Activated CD4-positive, alpha-beta T cell treated with anti-CD3 and anti-CD28 coated beads, Interleukin-2, amount 10 ng/mL, durations not matched to agents 7 days and 5 days (primary cell): ENCODE measurements at regions not wholly inside any gene's neighbourhood (a gene's known extent, or its start where the extent isn't known, plus 50 kb on each side); places are given as distances from the start of the nearest gene placed in this dataset.

Experiments
- CTCF ChIA-PET: fragments of 350-600 bp; sonication (Branson Sonifier 250); formaldehyde crosslinking; loops from one replicate; lab custom pipeline; 2021; ENCODE audit warnings: antibody characterized with exemption; lab: Charles Lee
- POLR2A ChIA-PET: fragments of 350-600 bp; sonication (Branson Sonifier 250); formaldehyde crosslinking; loops from one replicate; lab custom pipeline; 2021; ENCODE audit warnings: antibody characterized with exemption; lab: Charles Lee
- DNase-seq: peaks from one replicate; pipeline ENCODE4 v3.0.0-alpha.2; 2020
- H3K27ac Mint-ChIP-seq: one replicate; pipeline ENCODE4 v1.8.0; 2021; ENCODE audit warnings: mild to moderate bottlenecking, moderate library complexity, mixed read lengths
- H3K27me3 Mint-ChIP-seq: one replicate; pipeline ENCODE4 v1.8.0; 2021; ENCODE audit warnings: mixed read lengths
- H3K36me3 Mint-ChIP-seq: one replicate; pipeline ENCODE4 v1.8.0; 2021; ENCODE audit warnings: low read depth, mixed read lengths
- H3K4me1 Mint-ChIP-seq: one replicate; pipeline ENCODE4 v1.8.0; 2021; ENCODE audit warnings: mixed read lengths
- H3K4me3 Mint-ChIP-seq: one replicate; pipeline ENCODE4 v1.8.0; 2021; ENCODE audit warnings: mild to moderate bottlenecking, moderate library complexity, mixed read lengths
- H3K9me3 Mint-ChIP-seq: one replicate; pipeline ENCODE4 v1.8.0; 2021; ENCODE audit warnings: mixed read lengths

DNA sequence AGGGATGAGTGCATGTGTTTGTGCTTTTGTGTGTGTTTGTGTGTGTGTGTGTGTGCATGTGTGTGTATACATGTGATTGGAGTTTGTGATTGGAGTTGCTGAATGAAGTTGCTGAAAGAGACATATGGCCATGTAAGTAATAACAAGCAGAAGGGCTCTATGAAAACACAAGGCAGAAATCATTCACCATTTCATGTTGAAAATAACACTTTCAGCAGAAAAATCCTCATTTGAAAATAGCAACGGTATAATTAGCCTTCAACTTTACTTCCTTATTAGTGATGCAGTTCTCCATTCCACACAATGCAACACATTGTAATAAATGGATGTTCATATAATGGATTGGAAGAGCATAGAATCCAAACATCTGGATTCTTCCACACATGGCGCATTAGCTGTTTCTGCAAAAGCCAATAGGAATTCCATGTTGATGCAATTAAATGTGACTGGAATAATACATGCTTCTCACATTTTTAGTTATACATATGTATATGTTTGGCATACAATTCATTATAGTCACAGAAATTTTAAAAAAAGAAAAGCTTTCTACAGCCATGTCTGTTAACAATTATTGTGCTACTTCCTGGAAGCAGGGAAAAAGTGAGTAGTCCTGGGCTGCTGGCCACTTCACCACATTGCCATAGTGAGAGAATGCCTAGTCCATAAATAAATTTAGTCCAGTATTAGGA, 538.0 kb downstream of the LTN1 start:
- Mint-ChIP-seq H3K9me3 (no peaks in the 10 kb centered on the region), H3K4me3 (no peak overlapping the region), H3K4me1 (no peaks in the 10 kb centered on the region), H3K27ac (no peak overlapping the region), H3K36me3 (no peaks in the 10 kb centered on the region), H3K27me3 (no peaks in the 10 kb centered on the region)
- DNase-seq: no peak
- CTCF ChIA-PET: no interaction called here
- POLR2A ChIA-PET: no interaction called here

DNA sequence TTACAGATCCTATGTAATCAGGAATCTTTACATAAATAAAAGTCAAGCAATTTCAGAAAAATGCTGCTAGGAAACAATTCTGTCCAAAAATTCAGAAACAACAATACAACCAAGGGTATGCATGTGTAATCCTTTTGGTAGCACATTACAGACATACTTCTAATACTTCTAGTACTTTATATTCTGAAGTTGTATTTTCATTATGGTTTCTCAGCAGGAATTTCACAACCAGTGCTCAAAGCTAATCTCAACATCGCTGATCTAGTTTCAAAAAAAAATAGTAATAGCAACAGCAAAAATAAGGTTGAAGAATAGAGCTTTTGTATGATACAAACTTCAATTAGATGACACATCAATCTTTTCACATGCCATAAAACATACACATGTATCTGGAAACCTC, 545.2 kb downstream of the LTN1 start:
- Mint-ChIP-seq H3K27me3 (peaks cover 3% of the 10 kb centered on the region), H3K9me3 (no peaks in the 10 kb centered on the region), H3K4me1 (no peaks in the 10 kb centered on the region), H3K36me3 (no peaks in the 10 kb centered on the region), H3K4me3 (no peak overlapping the region), H3K27ac (no peak overlapping the region)
- CTCF ChIA-PET: no interaction called here
- DNase-seq: no peak
- POLR2A ChIA-PET: no interaction called here

DNA sequence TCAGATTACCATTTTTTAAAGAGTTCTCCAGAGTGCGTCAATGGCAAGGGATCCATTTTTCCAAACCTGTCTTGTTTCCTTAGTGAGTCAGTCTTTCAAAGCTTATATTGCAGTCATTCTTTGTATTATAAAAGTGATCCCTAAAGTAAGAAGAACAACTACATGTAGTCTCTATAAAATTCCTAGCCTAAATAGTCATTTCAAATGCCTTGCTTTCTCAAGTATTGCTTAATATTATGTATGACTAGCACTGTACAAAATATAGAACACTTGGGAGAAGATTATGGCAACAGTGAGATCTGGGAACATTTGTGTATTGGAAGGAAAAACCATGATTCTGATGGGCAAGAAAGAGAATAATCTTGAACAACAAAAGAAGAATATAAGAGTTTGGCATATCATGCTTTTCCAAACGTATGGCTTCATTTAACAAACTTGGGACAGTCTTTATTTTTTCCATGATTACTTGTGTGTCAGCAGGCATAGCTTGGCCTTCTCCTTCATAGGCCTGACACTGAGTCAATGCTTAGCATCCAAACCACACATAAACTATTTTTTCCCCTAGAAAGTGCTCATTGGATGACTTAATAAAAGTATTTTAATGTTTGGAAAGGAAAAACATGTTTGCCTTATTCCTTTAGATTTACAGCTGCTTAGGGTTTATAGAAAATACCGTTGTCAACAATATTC, 547.4 kb downstream of the LTN1 start:
- ChIA-PET POLR2A (no interaction called here), CTCF (no interaction called here)
- peaks cover 5% of the 10 kb centered on the region for H3K27me3 Mint-ChIP-seq
- DNase-seq: no peak
- no peaks in the 10 kb centered on the region for H3K36me3 Mint-ChIP-seq
- H3K4me1 Mint-ChIP-seq: no peaks in the 10 kb centered on the region
- H3K9me3 Mint-ChIP-seq: no peaks in the 10 kb centered on the region
- H3K27ac Mint-ChIP-seq: no peak overlapping the region
- H3K4me3 Mint-ChIP-seq: no peak overlapping the region

DNA sequence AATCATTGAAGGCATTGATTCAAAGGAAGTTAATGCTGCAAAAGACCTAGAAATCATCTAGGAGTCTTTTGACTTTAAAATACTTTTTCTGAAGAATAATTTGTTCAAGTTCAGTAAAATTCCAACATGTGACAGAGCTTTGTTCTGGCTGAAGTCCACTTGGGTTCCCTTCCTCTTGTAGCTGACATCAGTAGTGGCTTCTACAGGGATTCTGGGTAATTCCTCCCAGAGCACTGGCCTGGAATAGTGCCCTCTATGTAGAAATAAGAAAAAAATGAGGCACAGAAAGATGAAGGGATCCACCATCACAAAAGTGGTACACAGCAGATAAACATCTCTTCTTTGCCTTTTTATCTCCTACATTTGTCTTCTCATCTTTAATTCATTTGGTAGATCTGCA, 548.1 kb downstream of the LTN1 start:
- ChIA-PET CTCF (no interaction called here), POLR2A (no interaction called here)
- Mint-ChIP-seq H3K4me3 (no peak overlapping the region), H3K36me3 (no peaks in the 10 kb centered on the region), H3K27ac (no peak overlapping the region), H3K4me1 (no peaks in the 10 kb centered on the region), H3K27me3 (peaks cover 6% of the 10 kb centered on the region), H3K9me3 (no peaks in the 10 kb centered on the region)
- no peak for DNase-seq

DNA sequence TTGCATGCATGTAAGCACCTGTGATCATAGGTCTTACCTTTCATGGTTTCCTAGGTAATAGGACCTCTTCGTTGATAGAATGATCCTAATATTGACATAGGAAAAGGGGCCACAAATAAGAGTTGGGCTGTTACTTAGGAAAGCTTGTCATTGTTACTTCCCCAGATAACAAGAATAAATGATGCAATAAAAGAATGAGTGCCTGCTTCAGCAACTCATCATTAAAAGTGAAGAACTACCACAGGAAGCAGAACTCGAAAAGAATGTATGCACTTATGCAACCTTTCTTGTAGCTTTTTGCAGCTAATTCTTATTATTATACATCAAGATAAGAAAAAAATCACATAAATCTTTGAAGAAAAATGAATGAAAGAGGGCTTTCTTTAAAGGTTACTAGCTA, 548.6 kb downstream of the LTN1 start:
- no peaks in the 10 kb centered on the region for H3K4me1 Mint-ChIP-seq
- no peak overlapping the region for H3K4me3 Mint-ChIP-seq
- no peak for DNase-seq
- ChIA-PET CTCF (no interaction called here), POLR2A (no interaction called here)
- peaks cover 6% of the 10 kb centered on the region for H3K27me3 Mint-ChIP-seq
- H3K9me3 Mint-ChIP-seq: no peaks in the 10 kb centered on the region
- H3K27ac Mint-ChIP-seq: no peak overlapping the region
- no peaks in the 10 kb centered on the region for H3K36me3 Mint-ChIP-seq

DNA sequence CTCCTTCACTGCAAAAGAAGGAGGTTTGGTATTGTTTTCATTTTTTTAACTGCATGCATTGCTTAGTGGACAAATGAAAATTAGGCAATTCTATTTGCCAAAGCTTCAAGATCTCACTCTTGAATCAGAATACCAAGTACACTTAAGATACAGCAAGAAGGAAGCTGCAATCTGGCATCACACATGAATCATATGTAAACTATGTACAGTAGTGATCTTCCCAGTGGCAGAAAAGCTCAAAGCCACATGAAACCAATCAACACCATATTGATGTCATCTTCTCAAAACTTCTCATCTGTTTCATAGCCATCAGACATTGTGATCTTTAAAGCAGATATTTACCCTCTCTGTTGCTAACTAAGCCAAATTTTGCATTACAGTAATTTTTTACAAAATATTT, 550.1 kb downstream of the LTN1 start:
- ChIA-PET CTCF (no interaction called here), POLR2A (no interaction called here)
- H3K4me1 Mint-ChIP-seq: no peaks in the 10 kb centered on the region
- H3K4me3 Mint-ChIP-seq: no peak overlapping the region
- DNase-seq: no peak
- peaks cover 5% of the 10 kb centered on the region for H3K27me3 Mint-ChIP-seq
- no peak overlapping the region for H3K27ac Mint-ChIP-seq
- H3K9me3 Mint-ChIP-seq: no peaks in the 10 kb centered on the region
- H3K36me3 Mint-ChIP-seq: no peaks in the 10 kb centered on the region

DNA sequence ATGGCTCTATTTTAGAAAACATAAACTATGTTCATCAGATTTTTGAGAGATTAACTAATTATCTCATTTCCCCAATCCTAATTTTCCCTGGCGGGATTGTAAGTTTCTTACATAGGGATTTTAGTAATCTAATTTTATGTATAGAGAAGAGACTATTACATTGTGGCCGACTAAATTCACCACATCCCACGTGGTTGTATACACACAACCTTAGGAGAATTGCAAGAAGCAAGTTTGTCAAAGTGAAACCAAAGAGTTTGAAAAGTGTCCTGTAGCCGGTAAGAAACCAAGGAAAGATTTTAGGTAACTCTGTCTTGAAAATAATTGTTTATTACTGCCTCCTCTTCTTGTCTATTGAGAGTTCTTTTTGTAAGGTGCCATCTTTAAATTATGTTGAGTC, 550.6 kb downstream of the LTN1 start:
- CTCF ChIA-PET: no interaction called here
- no peak for DNase-seq
- Mint-ChIP-seq H3K4me1 (no peaks in the 10 kb centered on the region), H3K36me3 (no peaks in the 10 kb centered on the region), H3K27ac (no peak overlapping the region), H3K9me3 (no peaks in the 10 kb centered on the region), H3K27me3 (peaks cover 5% of the 10 kb centered on the region), H3K4me3 (no peak overlapping the region)
- POLR2A ChIA-PET: no interaction called here

DNA sequence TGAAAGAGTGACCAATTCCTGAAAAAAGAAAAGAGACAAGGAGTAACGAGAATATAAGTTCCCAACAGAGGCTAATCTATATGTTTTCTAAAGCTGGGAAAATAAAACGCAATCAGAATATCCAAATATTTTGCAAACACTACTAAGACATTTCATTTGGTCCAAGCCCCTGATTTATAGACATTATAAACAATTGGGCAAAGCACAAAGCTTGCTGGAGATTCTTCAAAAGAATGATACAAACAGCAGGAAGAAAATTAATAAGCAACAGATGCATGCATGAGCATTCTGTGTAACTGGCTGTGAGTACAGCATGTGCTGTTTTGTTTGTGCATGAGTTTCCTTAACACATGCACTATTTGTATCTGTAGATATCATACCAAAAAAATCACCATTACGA, 552.9 kb downstream of the LTN1 start:
- Mint-ChIP-seq H3K9me3 (no peaks in the 10 kb centered on the region), H3K36me3 (no peaks in the 10 kb centered on the region), H3K27ac (no peak overlapping the region), H3K4me1 (no peaks in the 10 kb centered on the region), H3K4me3 (no peak overlapping the region), H3K27me3 (peaks cover 5% of the 10 kb centered on the region)
- DNase-seq: no peak
- ChIA-PET POLR2A (no interaction called here), CTCF (no interaction called here)

DNA sequence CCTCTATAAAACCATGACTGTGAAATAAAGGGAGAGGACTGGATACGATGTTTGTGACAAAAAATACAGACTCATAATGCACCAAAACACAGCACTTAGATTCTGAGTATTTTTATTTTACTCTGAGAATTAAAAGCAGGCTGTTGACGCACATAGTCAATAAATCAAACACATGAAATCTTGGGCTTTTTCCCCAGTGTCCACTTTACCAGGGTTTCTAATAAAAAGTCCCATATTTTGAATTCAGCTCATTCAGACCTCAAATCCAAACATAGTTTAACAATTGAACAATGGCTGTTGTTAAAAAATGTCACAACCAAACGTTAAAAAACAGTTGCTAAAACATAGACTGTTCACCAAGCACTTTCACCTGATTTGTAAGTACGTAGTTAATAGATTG, 553.4 kb downstream of the LTN1 start:
- H3K27ac Mint-ChIP-seq: no peak overlapping the region
- peaks cover 5% of the 10 kb centered on the region for H3K27me3 Mint-ChIP-seq
- POLR2A ChIA-PET: no interaction called here
- CTCF ChIA-PET: no interaction called here
- no peaks in the 10 kb centered on the region for H3K4me1 Mint-ChIP-seq
- H3K9me3 Mint-ChIP-seq: no peaks in the 10 kb centered on the region
- H3K4me3 Mint-ChIP-seq: no peak overlapping the region
- H3K36me3 Mint-ChIP-seq: no peaks in the 10 kb centered on the region
- no peak for DNase-seq

DNA sequence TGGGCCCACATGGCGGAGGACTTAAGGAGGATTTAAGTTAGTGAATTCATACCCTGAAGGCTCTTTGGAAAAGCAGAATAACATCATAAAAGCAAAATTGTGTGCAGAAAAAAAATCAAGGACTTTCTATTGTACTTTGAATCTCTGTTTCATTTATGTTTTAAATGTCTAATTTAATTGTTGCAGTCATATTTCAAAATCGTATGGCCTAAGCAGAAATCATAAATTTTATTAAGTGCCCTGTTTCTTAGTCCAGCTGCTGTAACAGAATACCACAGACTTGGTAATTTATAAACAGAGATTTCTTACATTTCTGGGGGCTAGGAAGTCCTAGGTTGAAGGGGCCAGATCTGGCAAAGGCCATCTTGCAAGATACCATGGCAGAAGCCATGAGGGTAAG, 555.6 kb downstream of the LTN1 start:
- POLR2A ChIA-PET: no interaction called here
- no peak for DNase-seq

DNA sequence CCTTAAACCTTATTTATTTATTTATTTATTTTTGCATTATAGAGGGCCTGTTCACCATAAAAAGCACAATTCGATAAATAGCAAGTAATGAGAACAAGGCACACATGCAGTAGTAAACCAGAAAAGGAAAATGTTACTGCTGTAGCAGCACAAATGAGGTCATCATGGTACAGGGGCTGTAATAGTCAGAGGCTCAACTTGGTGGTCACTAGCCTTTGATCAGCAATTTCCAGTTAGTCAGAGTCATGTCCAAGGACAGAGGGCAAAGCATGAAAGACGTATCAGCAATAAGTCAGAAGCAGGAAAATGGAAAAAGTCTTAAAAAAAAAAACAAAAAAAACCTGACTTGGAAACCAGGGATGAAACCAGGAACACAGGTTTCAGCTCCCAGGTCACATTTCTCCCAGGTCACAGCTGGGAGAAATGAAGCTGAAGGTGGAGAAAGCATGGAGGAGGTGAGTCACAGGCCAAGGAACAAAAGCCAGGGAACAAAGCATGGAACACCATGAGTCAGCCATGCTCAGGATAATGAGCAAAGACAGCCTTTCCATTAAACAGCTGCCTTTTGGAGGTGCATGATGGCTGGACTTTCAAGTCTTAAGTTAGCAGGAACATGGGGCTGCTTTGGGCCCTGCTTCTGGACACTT, 556.3 kb downstream of the LTN1 start:
- no peaks in the 10 kb centered on the region for H3K36me3 Mint-ChIP-seq
- no peaks in the 10 kb centered on the region for H3K4me1 Mint-ChIP-seq
- peaks cover 3% of the 10 kb centered on the region for H3K27me3 Mint-ChIP-seq
- ChIA-PET POLR2A (no interaction called here), CTCF (interaction anchor here (0.6 to 0.7 kb wide), 2 partner anchors 8 to 1897 kb away, joined by 3 to 4 read pairs; no protein-coding TSS in a partner anchor)
- no peak for DNase-seq
- no peak overlapping the region for H3K4me3 Mint-ChIP-seq
- no peaks in the 10 kb centered on the region for H3K9me3 Mint-ChIP-seq
- H3K27ac Mint-ChIP-seq: no peak overlapping the region

More for the DNA sequence above, 555.6 kb downstream of the LTN1 start:
- Mint-ChIP-seq H3K4me1 (no peaks in the 10 kb centered on the region), H3K36me3 (no peaks in the 10 kb centered on the region), H3K4me3 (no peak overlapping the region), H3K27ac (no peak overlapping the region), H3K9me3 (no peaks in the 10 kb centered on the region), H3K27me3 (peaks cover 3% of the 10 kb centered on the region)
- CTCF ChIA-PET: interaction anchor here (0.6 to 0.7 kb wide), 2 partner anchors 9 to 1897 kb away, joined by 3 to 4 read pairs; no protein-coding TSS in a partner anchor

DNA sequence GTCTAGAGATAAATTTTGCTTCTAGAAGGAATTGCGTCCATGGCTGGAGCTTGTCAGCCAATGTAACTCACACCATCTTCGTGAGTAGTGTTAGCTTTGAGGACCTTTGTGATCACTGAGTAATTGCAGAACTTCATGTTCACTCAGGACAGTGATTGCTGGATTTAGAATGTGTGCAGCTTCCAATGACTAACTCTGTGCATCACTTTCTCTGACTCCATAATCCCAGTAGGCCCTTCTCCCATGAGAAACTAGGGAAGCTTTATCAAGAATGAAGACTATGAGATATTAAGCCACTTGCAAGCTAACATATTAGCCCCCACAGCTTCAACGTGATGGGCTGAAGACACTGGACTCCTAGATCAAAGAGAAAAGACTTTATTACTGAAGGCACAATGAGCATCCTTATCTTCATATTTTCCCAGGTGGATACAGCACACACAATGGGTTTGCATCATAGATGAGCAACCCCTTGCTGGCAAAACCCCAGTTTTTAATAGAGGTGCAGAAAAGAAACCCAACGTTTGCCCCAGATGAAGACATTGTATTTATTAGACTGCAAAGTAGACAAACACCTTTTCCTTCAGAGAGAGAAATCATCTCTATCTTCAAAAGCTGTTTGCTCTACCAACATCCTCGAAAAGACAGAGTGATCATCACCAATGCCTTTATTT, 561.0 kb downstream of the LTN1 start:
- CTCF ChIA-PET: no interaction called here
- no peak overlapping the region for H3K4me3 Mint-ChIP-seq

DNA sequence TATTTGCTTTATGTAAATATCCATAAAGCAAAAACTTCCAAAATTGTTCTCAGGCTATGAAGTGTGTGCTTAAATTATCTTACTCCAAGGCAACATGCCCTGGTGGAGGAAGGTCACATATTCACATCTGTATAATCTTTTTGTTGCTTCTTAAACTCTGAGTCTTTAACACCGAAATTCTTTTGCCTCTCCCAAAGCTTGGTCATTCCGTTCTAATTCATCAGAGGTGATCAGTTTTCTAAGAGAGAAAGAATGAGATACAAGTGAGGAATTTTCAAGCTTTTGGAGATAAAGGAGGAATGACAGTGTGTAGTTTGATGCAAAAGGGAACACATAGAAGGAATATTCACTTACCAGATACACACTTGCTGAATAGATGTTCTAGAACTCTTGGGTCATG, 561.7 kb downstream of the LTN1 start:
- H3K36me3 Mint-ChIP-seq: no peaks in the 10 kb centered on the region
- no peak for DNase-seq
- POLR2A ChIA-PET: no interaction called here
- no peaks in the 10 kb centered on the region for H3K4me1 Mint-ChIP-seq
- no peaks in the 10 kb centered on the region for H3K9me3 Mint-ChIP-seq
- no peak overlapping the region for H3K27ac Mint-ChIP-seq
- H3K4me3 Mint-ChIP-seq: no peak overlapping the region
- H3K27me3 Mint-ChIP-seq: no peaks in the 10 kb centered on the region
- CTCF ChIA-PET: no interaction called here

More for the DNA sequence above, 561.0 kb downstream of the LTN1 start:
- Mint-ChIP-seq H3K27ac (no peak overlapping the region), H3K4me1 (no peaks in the 10 kb centered on the region), H3K9me3 (no peaks in the 10 kb centered on the region), H3K36me3 (no peaks in the 10 kb centered on the region), H3K27me3 (no peaks in the 10 kb centered on the region)
- POLR2A ChIA-PET: no interaction called here
- DNase-seq: no peak
